Liver (tissue), 3 donors: ENCODE measurements at regions not wholly inside any gene's neighbourhood (a gene's known extent, or its start where the extent isn't known, plus 50 kb on each side); places are given as distances from the start of the nearest gene placed in this dataset.
"Not testable (repeated sequence)": the region's sequence is repeated elsewhere in the genome, so short reads cannot be mapped to it uniquely, and the experiment has no call there.

ENCODE experiments used
- RAD21 ChIP-seq, 2 donors: IDR thresholded peaks; 2 replicates each; pipeline ENCODE4 v1.6.1; 2016; ENCODE audit warnings: antibody characterized with exemption in 2 of 2, mild to moderate bottlenecking in 2 of 2
- TAF1 ChIP-seq: conservative IDR thresholded peaks from 2 replicates; pipeline ENCODE4 v1.6.1; 2016; ENCODE audit warnings: antibody characterized with exemption, mild to moderate bottlenecking
- YY1 ChIP-seq: IDR thresholded peaks from 2 replicates; pipeline ENCODE4 v1.6.1; 2016; ENCODE audit warnings: antibody characterized with exemption, mild to moderate bottlenecking
- TF ChIP-seq, protein P1 (sequence below): fragments of 150-350 bp; IDR thresholded peaks from 2 replicates; pipeline ENCODE4 v1.5.1; 2017; ENCODE audit warnings: improper control_type of control experiment, low read depth, low read length; ENCODE audit not compliant: missing input control
- TF ChIP-seq, protein P2 (sequence below): IDR thresholded peaks from 2 replicates; pipeline ENCODE4 v1.6.1; 2016; ENCODE audit warnings: antibody characterized with exemption, mild to moderate bottlenecking
- donor health status: healthy.
- donor health status: healthy.

DNA sequence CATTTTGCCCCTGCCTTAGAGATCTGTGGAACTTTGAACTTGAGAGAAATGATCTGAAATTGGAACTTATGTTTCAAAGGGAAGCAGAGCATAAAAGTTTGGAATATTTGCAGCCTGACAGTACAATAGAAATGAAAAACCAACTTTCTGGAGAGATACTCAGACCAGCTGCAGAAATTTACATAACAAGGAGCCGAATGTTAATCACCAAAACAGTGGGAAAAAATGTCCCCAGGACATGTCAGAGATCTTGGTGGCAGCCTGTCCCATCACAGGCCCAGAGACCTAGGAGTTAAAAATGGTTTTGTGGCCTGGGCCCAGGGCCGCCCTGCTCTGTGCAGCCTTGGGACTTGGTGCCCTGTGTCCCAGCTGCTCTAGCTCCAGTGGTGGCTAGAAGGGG, 94.8 kb downstream of the CDRT15L2 start:
- TF ChIP-seq, protein P1, sequence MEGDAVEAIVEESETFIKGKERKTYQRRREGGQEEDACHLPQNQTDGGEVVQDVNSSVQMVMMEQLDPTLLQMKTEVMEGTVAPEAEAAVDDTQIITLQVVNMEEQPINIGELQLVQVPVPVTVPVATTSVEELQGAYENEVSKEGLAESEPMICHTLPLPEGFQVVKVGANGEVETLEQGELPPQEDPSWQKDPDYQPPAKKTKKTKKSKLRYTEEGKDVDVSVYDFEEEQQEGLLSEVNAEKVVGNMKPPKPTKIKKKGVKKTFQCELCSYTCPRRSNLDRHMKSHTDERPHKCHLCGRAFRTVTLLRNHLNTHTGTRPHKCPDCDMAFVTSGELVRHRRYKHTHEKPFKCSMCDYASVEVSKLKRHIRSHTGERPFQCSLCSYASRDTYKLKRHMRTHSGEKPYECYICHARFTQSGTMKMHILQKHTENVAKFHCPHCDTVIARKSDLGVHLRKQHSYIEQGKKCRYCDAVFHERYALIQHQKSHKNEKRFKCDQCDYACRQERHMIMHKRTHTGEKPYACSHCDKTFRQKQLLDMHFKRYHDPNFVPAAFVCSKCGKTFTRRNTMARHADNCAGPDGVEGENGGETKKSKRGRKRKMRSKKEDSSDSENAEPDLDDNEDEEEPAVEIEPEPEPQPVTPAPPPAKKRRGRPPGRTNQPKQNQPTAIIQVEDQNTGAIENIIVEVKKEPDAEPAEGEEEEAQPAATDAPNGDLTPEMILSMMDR = not testable (repeated sequence)
- not testable (repeated sequence) for TF ChIP-seq YY1; RAD21 (IDR thresholded peaks at IDR 0.05); TAF1
- TF ChIP-seq, protein P2, sequence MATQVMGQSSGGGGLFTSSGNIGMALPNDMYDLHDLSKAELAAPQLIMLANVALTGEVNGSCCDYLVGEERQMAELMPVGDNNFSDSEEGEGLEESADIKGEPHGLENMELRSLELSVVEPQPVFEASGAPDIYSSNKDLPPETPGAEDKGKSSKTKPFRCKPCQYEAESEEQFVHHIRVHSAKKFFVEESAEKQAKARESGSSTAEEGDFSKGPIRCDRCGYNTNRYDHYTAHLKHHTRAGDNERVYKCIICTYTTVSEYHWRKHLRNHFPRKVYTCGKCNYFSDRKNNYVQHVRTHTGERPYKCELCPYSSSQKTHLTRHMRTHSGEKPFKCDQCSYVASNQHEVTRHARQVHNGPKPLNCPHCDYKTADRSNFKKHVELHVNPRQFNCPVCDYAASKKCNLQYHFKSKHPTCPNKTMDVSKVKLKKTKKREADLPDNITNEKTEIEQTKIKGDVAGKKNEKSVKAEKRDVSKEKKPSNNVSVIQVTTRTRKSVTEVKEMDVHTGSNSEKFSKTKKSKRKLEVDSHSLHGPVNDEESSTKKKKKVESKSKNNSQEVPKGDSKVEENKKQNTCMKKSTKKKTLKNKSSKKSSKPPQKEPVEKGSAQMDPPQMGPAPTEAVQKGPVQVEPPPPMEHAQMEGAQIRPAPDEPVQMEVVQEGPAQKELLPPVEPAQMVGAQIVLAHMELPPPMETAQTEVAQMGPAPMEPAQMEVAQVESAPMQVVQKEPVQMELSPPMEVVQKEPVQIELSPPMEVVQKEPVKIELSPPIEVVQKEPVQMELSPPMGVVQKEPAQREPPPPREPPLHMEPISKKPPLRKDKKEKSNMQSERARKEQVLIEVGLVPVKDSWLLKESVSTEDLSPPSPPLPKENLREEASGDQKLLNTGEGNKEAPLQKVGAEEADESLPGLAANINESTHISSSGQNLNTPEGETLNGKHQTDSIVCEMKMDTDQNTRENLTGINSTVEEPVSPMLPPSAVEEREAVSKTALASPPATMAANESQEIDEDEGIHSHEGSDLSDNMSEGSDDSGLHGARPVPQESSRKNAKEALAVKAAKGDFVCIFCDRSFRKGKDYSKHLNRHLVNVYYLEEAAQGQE = not testable (repeated sequence)
